HG02759 (cell line): ENCODE measurements at regions not wholly inside any gene's neighbourhood (a gene's known extent, or its start where the extent isn't known, plus 50 kb on each side); places are given as distances from the start of the nearest gene placed in this dataset.

Source experiments
- ATAC-seq: cut with Tn5 transposase; IDR thresholded peaks from one replicate; pipeline ENCODE4 v1.9.1; 2021; ENCODE audit warnings: mild to moderate bottlenecking, moderate library complexity; ENCODE audit not compliant: unreplicated experiment

DNA sequence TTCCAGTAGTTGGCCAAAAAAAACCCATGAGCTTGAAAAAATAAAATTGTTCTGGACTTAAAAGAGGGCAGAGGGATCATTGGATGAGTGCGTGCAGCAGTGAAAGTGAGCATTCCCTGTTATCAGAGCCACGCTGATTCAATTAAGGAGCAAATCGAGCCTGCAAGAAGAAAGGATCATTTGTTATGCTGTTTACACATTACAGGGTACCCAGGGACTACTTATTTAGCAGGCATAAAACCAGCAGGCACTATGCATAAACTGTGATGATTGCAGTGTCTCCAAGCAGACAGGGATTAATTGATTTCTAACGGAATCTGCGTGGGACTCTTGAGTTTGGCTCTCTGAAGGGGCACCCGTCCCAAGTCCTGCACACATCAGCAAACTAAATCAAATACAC is 83.5 kb downstream of the SHOX start:
- ATAC-seq: no peak
